ENCODE measurements at regions not wholly inside any gene's neighbourhood (a gene's known extent, or its start where the extent isn't known, plus 50 kb on each side); places are given as distances from the start of the nearest gene placed in this dataset.

DNA sequence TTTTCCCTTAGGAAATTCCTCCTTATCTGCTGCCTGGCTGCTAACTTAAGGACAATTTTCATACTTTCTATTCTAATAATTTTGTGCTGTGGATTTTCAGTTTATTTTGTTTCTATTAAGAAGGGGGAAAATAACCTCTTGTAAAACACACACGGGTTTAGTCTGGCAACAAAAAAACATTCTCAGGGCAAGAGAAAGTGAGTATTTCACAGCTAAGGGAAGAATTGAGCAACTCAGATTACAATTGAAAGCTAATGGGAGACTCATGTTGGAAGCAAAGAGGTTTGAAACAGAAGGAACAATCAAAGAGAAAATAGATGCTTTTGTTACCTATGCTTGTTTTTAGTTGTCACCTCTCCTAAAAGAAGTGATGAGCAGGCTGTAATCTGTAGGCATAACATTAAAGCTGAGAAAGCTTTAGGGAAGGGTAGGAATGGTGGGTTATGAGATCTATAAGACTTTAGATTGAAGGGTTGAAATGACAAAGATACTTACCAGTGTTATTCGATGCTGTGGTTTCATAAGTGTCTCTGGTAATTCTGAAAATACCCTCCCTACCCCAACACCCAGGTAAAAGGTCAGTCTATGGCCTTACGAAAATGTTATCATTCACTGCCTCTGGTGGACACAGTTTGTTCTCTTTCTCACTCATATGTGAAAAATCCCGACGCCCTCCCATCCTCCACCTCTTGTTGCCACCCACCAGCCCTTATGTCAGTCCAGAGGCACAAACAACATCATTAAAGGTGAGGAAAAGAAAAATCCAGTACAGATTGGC is 510.9 kb downstream of the TXNL1 start:
- H3K36me3 ChIP-seq = no peaks in the 10 kb centered on the region
- no peaks in the 10 kb centered on the region for H3K9me3 ChIP-seq (ENCODE audit: severe bottlenecking)
- TF ChIP-seq CTCF (IDR thresholded peaks at IDR 0.05; ENCODE audit: low read depth, low read length) = no peak
- DNase-seq = no peak
- no peaks in the 10 kb centered on the region for H3K27me3 ChIP-seq (ENCODE audit: insufficient read depth, low read depth, severe bottlenecking)
- H3K27ac ChIP-seq = no peak overlapping the region
- H3K4me3 ChIP-seq (ENCODE audit: low read depth, low read length) = no peak overlapping the region

DNA sequence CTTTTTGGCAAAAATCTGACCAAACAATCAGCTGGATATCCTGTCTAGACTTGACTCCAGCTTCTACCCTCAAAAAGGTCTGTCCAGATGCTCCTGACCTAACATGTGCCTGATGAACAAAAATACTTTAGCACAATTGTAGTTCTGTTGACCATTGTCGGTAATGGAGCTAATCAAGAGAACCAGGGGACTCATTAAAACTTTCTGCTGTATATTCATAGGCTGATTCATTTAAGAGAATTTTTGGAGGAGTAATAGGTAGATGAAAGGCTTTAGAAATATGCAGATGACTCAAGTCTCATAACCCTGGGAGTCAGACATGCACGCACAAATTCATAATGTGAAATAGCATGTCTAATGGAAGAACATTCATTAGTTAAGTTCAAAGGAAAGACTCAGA is 514.2 kb downstream of the TXNL1 start:
- DNase-seq = no peak
- Histone ChIP-seq H3K27ac (no peak overlapping the region), H3K36me3 (no peaks in the 10 kb centered on the region), H3K4me3 (ENCODE audit: low read depth, low read length) (no peak overlapping the region), H3K9me3 (ENCODE audit: severe bottlenecking) (no peaks in the 10 kb centered on the region), H3K27me3 (ENCODE audit: insufficient read depth, low read depth, severe bottlenecking) (no peaks in the 10 kb centered on the region)
- TF ChIP-seq CTCF (IDR thresholded peaks at IDR 0.05; ENCODE audit: low read depth, low read length) = no peak

GRCh38 chr18:56121669-56122068 is 516.7 kb downstream of the TXNL1 start:
- no peaks in the 10 kb centered on the region for H3K36me3 ChIP-seq
- H3K27me3 ChIP-seq (ENCODE audit: insufficient read depth, low read depth, severe bottlenecking) = no peaks in the 10 kb centered on the region
- H3K4me3 ChIP-seq (ENCODE audit: low read depth, low read length) = no peak overlapping the region
- H3K27ac ChIP-seq = no peak overlapping the region
- H3K9me3 ChIP-seq (ENCODE audit: severe bottlenecking) = no peaks in the 10 kb centered on the region
- TF ChIP-seq CTCF (IDR thresholded peaks at IDR 0.05; ENCODE audit: low read depth, low read length) = no peak
- DNase-seq = no peak

DNA sequence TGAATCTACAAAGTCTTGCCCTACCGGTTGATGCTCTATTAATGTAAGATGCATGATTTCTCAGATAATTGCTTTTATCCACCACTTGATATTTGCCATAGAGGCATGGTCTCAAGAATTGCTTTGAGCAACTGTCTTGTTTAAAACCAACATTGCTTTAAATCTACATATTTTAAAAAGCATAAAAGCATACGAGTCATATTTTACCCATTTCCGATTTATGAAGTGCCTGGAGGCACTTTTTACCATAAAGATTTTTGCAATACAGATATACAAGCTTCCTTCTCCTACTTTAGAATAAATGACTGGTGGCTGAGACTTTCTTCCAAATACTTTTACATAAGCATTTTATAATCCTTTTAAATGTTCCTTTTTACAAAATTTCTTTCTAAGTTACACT is 517.6 kb downstream of the TXNL1 start:
- TF ChIP-seq CTCF (IDR thresholded peaks at IDR 0.05; ENCODE audit: low read depth, low read length) = no peak
- no peak for DNase-seq
- H3K9me3 ChIP-seq (ENCODE audit: severe bottlenecking) = no peaks in the 10 kb centered on the region
- H3K27me3 ChIP-seq (ENCODE audit: insufficient read depth, low read depth, severe bottlenecking) = no peaks in the 10 kb centered on the region
- no peak overlapping the region for H3K27ac ChIP-seq
- no peaks in the 10 kb centered on the region for H3K36me3 ChIP-seq
- H3K4me3 ChIP-seq (ENCODE audit: low read depth, low read length) = no peak overlapping the region

GRCh38 chr18:56119681-56120080 is 518.7 kb downstream of the TXNL1 start:
- no peak for TF ChIP-seq CTCF (IDR thresholded peaks at IDR 0.05; ENCODE audit: low read depth, low read length)
- no peak for DNase-seq
- H3K27me3 ChIP-seq (ENCODE audit: insufficient read depth, low read depth, severe bottlenecking) = no peaks in the 10 kb centered on the region

DNA sequence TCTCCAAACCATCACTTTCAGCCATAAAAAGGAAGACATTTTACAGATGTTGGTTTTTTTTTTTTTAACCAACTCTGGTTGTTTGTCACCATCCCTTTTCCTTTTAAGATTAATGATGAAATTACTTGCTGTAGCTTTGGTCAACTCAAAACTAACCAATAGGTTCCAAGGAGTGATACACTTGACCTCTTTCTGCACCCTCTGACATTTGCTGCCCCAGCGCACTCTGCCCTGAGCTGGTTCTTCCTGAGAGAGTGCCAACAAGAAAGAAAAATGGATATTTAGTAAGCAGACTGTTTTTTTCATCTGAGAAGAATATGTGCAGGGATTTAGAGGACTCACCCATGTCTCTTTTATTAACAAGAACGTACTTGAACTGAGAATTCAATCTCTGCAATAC is 520.0 kb downstream of the TXNL1 start:
- TF ChIP-seq CTCF (IDR thresholded peaks at IDR 0.05; ENCODE audit: low read depth, low read length) = no peak
- H3K27ac ChIP-seq = no peak overlapping the region
- no peak for DNase-seq
- no peak overlapping the region for H3K4me3 ChIP-seq (ENCODE audit: low read depth, low read length)
- no peaks in the 10 kb centered on the region for H3K27me3 ChIP-seq (ENCODE audit: insufficient read depth, low read depth, severe bottlenecking)
- H3K9me3 ChIP-seq (ENCODE audit: severe bottlenecking) = no peaks in the 10 kb centered on the region
- H3K36me3 ChIP-seq = no peaks in the 10 kb centered on the region

More at GRCh38 chr18:56119681-56120080, 518.7 kb downstream of the TXNL1 start:
- no peak overlapping the region for H3K27ac ChIP-seq
- H3K36me3 ChIP-seq = no peaks in the 10 kb centered on the region
- H3K9me3 ChIP-seq (ENCODE audit: severe bottlenecking) = no peaks in the 10 kb centered on the region
- H3K4me3 ChIP-seq (ENCODE audit: low read depth, low read length) = no peak overlapping the region
